NCI-H2029 treated with DMSO at 0.1 percent for 48 hours (cell line): ENCODE measurements at regions not wholly inside any gene's neighbourhood (a gene's known extent, or its start where the extent isn't known, plus 50 kb on each side); places are given as distances from the start of the nearest gene placed in this dataset.
A peak's percentile ranks its signal among the peaks of the same experiment; 100 is the strongest.

Experiments used
- DNase-seq: peaks from one replicate; lab custom pipeline; 2025; lab: John Stamatoyannopoulos, UW

DNA sequence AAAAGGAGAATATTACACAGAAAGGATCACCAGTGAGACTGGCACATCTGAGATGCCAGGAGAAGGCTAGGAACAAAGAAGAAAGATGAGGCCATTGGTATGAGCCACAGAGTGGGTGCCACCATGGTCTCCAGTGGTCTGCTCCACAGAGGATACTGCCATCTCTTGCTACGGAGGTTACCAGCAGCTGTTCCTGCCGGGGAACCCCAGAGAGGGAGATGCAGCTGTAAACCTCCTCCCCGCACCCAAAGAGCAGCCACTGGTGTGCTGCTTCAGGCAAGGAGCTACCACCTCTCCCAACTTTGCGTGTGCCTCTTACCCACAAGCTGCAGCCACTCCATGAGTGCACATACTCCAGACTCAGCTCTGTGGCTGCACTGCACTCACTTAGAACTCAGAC lies 201.5 kb upstream of the RTL1 start:
- no peak for DNase-seq

- DNase-seq = no peak
Measured at GRCh38 chr14:101108579-101109346, 205.2 kb upstream of the RTL1 start.

- no peak for DNase-seq
Measured at GRCh38 chr14:101109347-101109638, 205.8 kb upstream of the RTL1 start.

- peak; percentile 9 for DNase-seq
Measured at GRCh38 chr14:101109981-101110728, 206.6 kb upstream of the RTL1 start.

GRCh38 chr14:101110729-101111619 lies 207.5 kb upstream of the RTL1 start:
- no peak for DNase-seq

- no peak for DNase-seq
Measured at GRCh38 chr14:101111620-101112290, 208.2 kb upstream of the RTL1 start.

DNA sequence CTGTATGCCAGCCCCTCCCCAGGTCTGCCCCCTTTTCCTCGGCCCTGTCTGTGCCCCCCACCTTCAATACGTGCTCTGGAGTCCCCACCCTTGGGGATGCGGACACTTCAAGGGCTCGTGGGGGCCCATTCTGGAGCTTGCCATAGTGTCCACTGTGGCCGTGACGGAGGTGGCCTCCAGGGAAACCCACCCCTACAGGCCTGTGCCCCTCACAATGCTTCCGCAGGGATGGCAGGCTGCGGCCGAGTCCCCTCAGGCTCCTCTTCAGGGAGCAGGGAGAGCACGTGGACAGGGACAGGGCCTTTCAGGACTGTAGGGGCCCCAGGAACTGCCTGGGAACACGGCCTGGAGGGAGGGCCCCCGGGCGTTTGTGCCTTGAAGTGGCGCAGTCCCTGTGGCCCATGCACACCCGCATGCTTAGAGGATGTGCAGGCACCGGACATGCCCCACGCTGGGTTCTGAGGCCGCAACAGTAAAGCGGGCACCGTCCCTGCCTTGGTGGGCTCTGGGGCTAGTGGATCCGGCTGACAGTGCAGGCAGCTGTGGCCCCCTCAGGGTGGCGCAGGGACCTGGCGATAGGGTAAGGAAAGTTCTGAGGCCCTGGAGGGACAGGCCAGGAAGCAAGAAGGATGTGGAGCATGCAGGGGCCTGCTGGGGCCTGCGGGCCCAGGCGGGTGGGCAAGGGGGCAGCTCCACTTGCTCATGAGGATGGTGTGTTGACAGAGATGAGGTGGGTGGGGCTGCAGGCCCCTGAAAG lies 209.0 kb upstream of the RTL1 start:
- no peak for DNase-seq

- no peak for DNase-seq
Measured at GRCh38 chr14:101113108-101113612, 209.6 kb upstream of the RTL1 start.

DNA sequence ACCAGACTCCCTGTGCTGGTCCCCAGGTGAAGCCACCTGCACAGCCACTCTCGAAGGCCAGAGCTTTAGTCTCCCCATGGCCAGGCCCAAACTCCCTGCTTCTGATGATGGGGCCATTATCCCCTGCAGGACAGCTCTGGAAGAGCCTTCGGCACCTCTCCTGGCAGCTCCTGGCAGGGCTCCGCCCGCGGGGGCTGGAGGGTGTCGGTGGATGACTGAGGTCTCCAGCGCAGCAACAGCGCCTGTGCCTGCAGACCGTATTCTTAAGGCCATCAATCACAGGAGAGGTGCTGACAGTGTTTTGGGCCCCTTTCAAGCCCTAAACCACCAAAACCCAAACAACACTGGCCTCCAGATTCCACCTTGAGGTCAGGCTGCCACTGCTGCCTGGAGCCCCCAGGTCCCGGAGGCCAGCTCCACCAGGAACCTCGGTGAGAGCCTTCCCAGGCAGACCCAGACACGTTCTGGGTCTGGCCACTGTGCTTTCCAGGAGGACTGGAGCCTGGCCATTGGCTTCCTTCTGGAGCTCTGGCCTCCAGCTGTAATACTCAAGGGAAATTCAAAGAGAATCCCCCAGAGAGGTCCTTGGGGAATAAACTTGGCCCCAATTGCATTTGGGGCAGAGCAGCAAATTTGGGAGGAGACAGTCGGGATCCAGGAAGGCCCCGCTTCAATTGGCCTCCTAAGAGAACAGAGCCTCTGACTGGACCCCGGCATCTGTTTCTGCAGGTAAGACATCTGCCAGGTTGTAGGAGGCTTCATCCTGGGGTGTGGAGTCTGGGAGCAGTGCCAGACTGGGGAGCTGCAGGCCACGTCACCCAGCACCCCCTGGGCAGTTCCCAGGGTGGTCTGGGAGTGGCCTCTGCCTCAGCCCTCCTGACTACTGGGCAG lies 210.6 kb upstream of the RTL1 start:
- DNase-seq = no peak

DNA sequence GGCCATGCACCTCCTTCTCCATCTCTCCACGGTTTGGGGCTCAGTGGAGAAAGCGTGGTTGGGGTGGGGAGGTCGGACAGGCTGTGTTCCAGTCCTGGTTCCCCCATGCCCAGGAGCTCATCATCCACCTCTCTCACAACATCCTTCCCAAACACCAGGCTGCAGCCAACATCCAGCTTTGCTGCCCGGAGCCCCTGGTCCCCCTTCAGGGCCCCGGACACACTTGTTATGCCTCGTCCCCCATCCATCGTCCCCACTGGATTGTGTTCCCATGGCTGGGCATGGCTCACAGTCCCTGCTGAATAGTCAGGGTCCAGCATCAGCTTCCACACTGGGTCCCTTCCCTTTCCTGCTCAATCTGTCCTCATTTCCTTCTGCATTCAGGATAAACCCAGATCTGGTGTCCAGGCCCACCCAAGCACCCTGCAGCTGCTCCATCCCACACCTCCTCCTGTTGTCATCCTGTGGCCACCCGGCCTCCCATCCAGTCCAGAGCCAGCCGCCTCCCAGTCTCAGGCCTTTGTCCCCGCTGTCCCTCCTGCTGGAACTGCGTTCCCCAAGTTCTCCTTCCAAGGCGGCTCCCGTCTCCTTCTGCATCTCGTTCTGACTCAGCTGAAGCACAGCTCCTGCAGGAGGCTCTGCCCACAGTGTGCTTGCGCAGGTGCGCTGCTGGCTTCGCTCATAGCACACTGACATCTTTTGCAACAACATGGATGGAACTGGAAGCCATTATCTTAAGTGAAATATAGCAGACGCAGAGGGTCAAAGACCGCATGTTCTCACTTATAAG lies 211.4 kb upstream of the RTL1 start:
- no peak for DNase-seq

DNA sequence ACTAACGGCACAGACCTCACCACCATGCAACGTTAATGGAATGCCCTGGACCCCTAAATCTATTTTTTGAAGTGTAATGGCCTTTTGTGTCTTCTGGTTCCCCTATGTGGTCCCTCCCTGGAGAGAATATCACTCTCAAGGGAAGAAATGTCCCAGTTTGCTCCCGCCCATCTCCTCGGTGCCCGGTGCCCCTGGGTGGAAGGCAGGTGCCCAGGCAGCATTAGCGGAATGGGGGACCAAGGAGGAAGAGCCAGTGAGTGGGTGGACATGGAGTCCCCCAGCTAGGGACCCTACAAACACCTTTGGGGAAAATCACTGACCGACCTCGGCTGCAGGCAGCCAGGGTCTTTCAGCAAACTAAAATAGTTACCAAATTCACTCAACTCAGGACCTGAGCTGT lies 212.1 kb upstream of the RTL1 start:
- DNase-seq = no peak

DNA sequence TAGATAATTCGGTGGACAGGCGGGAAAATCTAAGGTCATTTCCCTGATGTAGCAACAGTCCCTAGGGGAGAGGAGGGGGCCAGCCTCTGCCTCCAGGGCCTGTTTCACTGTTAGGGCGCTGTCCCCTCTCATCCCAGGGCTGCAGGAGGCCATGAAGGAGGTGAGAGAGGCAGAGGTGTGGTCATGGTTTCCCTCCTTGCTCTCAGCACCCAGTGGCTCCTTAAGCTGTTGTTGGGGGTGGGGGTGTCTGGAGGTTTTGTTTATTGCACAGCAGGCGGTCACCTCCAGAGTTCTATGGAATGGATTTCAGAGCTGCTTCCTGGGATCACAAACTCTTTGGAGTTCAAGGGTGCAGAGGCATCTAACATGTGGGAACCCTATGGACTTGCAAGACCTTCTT lies 212.5 kb upstream of the RTL1 start:
- no peak for DNase-seq

DNA sequence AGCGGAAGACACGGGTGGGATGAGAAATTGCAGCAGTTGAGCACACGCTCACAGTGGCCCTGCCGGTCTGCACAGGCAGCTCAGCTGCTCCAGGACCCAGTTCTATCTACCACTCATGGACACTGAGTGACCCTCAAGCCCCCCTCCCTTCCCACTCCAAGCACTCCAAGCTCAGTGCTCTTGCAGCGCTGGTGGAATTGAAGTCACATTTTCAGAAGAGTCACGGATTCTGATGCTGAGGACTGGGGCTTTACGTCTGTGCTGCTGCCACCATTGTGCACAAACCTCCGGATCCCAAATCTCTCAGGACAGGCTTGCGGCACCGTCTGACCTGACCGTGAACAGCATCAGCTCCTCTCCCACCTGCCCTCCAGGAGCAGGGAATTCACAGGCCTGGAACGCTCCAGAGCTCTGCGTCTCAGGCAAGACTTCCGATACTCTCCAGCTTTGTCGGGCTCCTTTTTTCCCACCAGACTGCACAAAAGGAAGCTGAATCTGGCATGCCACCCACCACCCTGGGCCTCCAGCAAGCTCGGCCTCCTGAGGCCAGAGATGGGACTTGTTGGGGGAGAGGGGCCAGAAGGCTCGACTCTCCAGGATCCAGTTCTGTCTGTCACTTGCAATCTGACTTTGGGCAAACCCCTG lies 213.1 kb upstream of the RTL1 start:
- no peak for DNase-seq

- DNase-seq = no peak
Measured at GRCh38 chr14:101117543-101117942, 214.0 kb upstream of the RTL1 start.

GRCh38 chr14:101118233-101118632 lies 214.7 kb upstream of the RTL1 start:
- no peak for DNase-seq

GRCh38 chr14:101118746-101119591 lies 215.4 kb upstream of the RTL1 start:
- no peak for DNase-seq

DNA sequence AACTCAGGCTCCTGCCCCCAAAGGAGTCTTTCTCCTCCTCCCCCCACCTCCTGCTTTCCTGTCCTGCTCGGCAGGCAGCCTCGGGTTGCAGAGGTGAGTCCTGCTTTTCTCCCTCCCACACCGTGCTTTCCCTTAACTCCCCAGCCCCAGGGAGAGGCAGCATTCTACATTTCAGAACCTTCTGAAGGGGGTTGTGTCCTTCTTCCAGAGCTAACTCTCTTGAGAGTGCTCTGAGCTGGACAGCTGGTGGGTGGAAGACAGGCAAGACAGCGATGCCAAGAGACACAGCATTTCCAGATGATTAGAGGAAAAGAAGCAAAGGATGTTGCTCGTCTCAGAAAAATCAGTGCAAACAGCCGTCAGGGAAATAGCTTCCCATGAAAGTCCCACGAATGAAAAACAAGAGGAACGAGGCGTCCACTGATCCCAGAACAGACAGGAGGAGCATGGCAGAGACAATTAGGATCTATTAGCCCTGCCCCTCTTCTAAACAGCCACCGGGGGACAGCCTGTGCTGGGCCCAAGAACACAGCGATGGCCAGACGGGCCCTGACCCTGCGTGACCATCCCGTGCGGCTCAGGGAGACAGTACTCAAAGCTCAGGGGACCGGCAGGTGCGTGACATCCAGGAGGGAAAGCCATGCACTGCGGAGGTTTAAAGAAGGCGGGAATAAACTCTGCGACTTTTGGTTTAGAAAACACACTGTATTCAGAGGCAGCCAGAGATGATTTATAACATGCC lies 216.5 kb upstream of the RTL1 start:
- no peak for DNase-seq
